Stimulated activated CD8-positive, alpha-beta memory T cell treated with anti-CD3 and anti-CD28 coated beads, Interleukin-4, amount 100 ng/mL, for 48 hours (primary cell): ENCODE measurements at regions not wholly inside any gene's neighbourhood (a gene's known extent, or its start where the extent isn't known, plus 50 kb on each side); places are given as distances from the start of the nearest gene placed in this dataset.

Source experiments
- DNase-seq: peaks from one replicate; pipeline ENCODE4 v3.0.0-alpha.2; 2020

GRCh38 chr6:21523652-21524051, 69.9 kb upstream of the SOX4 start:
- no peak for DNase-seq

GRCh38 chr6:21524201-21524600, 69.3 kb upstream of the SOX4 start:
- no peak for DNase-seq

DNA sequence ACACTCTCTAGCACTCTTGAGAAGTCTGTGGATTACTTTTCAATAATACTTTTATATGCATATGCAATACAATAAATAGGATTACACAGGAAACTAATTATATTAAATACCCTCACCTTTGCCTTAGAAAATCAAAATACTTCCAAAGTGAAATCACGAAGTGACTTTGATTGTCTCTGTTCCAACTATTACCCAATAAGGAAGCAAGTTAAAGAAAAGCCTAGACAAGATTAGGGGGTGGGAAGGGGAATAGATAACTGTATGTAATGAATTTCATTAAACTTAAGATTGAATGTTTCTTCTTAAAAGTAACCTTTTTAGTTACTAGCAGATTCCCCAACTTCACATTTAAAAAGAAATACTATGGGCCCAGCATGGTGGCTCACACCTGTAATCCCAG, 66.6 kb upstream of the SOX4 start:
- no peak for DNase-seq

- no peak for DNase-seq
Measured at GRCh38 chr6:21527731-21528130, 65.8 kb upstream of the SOX4 start.

DNA sequence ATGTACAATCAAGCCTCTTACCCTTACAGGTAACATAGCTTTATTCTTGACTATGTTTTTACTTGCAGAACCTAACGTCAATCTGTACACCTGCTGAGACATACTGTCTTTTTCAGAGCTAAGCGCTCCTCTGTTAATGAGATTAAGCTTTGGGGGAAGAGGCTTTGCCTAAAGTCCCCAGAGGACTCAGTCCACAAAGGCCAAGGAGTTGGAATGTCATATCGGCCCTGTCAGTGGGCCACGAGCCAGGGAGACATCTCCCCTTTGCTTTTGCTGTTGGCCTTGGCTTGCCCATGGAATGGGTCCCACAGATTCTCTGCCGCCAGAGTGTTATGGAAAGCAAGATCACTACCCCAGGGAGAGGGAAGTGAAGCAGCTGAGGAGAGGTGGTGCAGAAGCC, 64.1 kb upstream of the SOX4 start:
- DNase-seq, result no peak

GRCh38 chr6:21531393-21531792, 62.2 kb upstream of the SOX4 start:
- no peak for DNase-seq

- no peak for DNase-seq
Measured at GRCh38 chr6:21533678-21534077, 59.9 kb upstream of the SOX4 start.

GRCh38 chr6:21536280-21536766, 57.2 kb upstream of the SOX4 start:
- no peak for DNase-seq

- DNase-seq, result no peak
Measured at GRCh38 chr6:21537637-21538036, 55.9 kb upstream of the SOX4 start.

DNA sequence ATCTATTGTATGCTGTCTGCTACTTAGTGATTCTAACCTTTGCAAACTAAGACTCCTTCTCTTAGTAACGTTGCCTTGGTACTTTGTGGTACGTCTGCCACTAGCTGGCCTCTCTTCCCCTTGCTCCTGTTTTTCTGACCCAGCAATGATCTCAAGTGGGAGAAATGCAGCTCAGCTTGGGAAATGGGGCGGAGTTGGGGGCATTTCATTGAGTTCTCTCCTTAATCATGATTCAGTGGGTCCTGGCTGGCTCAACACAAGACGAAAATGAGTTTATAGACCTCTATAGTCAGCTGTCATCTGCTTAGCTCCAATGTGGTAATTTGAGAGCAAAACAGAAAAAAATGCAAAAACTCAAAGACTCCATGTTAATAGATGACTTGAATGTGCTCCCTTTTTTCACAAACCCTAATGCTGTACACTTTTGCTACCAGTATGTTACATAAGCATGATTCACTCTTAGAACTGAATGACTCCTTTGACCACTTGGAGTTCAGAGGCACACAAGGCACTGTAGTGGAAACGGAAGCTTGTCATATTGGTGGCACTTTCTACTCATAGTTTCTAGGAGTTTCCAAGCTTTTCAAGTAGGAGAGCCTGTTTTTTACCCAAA, 55.3 kb upstream of the SOX4 start:
- no peak for DNase-seq

- DNase-seq, result no peak
Measured at GRCh38 chr6:21539621-21540100, 53.9 kb upstream of the SOX4 start.
